ENCODE measurements at regions not wholly inside any gene's neighbourhood (a gene's known extent, or its start where the extent isn't known, plus 50 kb on each side); places are given as distances from the start of the nearest gene placed in this dataset.

- intact Hi-C loops (cut with micrococcal nuclease) = no loop called here
- H3K4me1 ChIP-seq (ENCODE audit: control insufficient read depth in 1 of 2, insufficient read depth in 2 of 2, low read length in 2 of 2) = no peaks in the 10 kb centered on the region
- POLR2A ChIA-PET = no interaction called here
- BruUV-seq (replicated peaks) = no TSS peak
- H3K4me3 ChIP-seq (replicated peaks in 1 of 2; ENCODE audit: low read depth in 1 of 2, low read length in 2 of 2) = no peak overlapping the region
- no peaks in the 10 kb centered on the region for H3K36me3 ChIP-seq (ENCODE audit: control insufficient read depth in 1 of 2, insufficient read depth in 2 of 2, low read length in 2 of 2)
- no peaks in the 10 kb centered on the region for H3K9me2 ChIP-seq (ENCODE audit: insufficient read depth)
- CTCF ChIA-PET = no interaction called here
- no peak overlapping the region for H3K27ac ChIP-seq (ENCODE audit: low read depth, low read length)
- DNase-seq (ENCODE audit: low read depth, low spot score) (no peak), ATAC-seq (no peak)
- no peak overlapping the region for H3K4me2 ChIP-seq (ENCODE audit: low read length)
- no peaks in the 10 kb centered on the region for H4K20me1 ChIP-seq (ENCODE audit: insufficient read depth)
- H3K79me2 ChIP-seq (ENCODE audit: insufficient read depth, low read length) = no peaks in the 10 kb centered on the region
- no peak overlapping the region for H2AFZ ChIP-seq (ENCODE audit: low read depth, low read length, poor library complexity, severe bottlenecking)
- TF ChIP-seq POLR2AphosphoS5 (IDR thresholded peaks at IDR 0.05; ENCODE audit: low read depth, low read length) (no peak), ZFX (IDR thresholded peaks at IDR 0.05) (no peak), EZH2phosphoT487 (IDR thresholded peaks at IDR 0.05; ENCODE audit: borderline replicate concordance) (no peak)
- peaks cover 13 to 37% of the 10 kb centered on the region in 2 experiments; a peak in 2 of 4 replicates for H3K9me3 ChIP-seq (ENCODE audit: control insufficient read depth in 1 of 2, insufficient read depth in 1 of 2, low read depth in 1 of 2, low read length in 2 of 2)
- no peaks in the 10 kb centered on the region for H3K27me3 ChIP-seq (ENCODE audit: insufficient read depth, low read length)
- RAD21 ChIA-PET (ENCODE audit: low non-redundant PET in 1 of 2, low total read pairs in 2 of 2, uncharacterized antibody in 2 of 2, unreplicated experiment in 2 of 2) = no interaction called here
- H3K9ac ChIP-seq (ENCODE audit: low read length) = no peak overlapping the region
Measured at GRCh38 chr18:6479699-6480098, 65.0 kb upstream of the L3MBTL4 start.

GRCh38 chr18:6482198-6482977, 67.7 kb upstream of the L3MBTL4 start:
- Histone ChIP-seq H2AFZ (ENCODE audit: low read depth, low read length, poor library complexity, severe bottlenecking) (no peak overlapping the region), H3K79me2 (ENCODE audit: insufficient read depth, low read length) (no peaks in the 10 kb centered on the region), H3K4me2 (ENCODE audit: low read length) (no peak overlapping the region), H3K4me3 (replicated peaks in 1 of 2; ENCODE audit: low read depth in 1 of 2, low read length in 2 of 2) (no peak overlapping the region), H3K9me2 (ENCODE audit: insufficient read depth) (no peaks in the 10 kb centered on the region), H3K36me3 (ENCODE audit: control insufficient read depth in 1 of 2, insufficient read depth in 2 of 2, low read length in 2 of 2) (no peaks in the 10 kb centered on the region; a peak in 1 of 4 replicates), H3K4me1 (ENCODE audit: control insufficient read depth in 1 of 2, insufficient read depth in 2 of 2, low read length in 2 of 2) (no peaks in the 10 kb centered on the region), H4K20me1 (ENCODE audit: insufficient read depth) (no peaks in the 10 kb centered on the region), H3K27ac (ENCODE audit: low read depth, low read length) (no peak overlapping the region), H3K9me3 (ENCODE audit: control insufficient read depth in 1 of 2, insufficient read depth in 1 of 2, low read depth in 1 of 2, low read length in 2 of 2) (peaks cover 10 to 15% of the 10 kb centered on the region in 2 experiments; a peak in 2 of 4 replicates), H3K27me3 (ENCODE audit: insufficient read depth, low read length) (no peaks in the 10 kb centered on the region), H3K9ac (ENCODE audit: low read length) (no peak overlapping the region)
- ChIA-PET CTCF (no interaction called here), POLR2A (no interaction called here), RAD21 (ENCODE audit: low non-redundant PET in 1 of 2, low total read pairs in 2 of 2, uncharacterized antibody in 2 of 2, unreplicated experiment in 2 of 2) (no interaction called here)
- ATAC-seq (no peak), DNase-seq (ENCODE audit: low read depth, low spot score) (no peak)
- intact Hi-C loops (cut with micrococcal nuclease) = no loop called here
- TF ChIP-seq POLR2A (IDR thresholded peaks at IDR 0.05; ENCODE audit: borderline replicate concordance, extremely low read depth, insufficient read depth, insufficient read length) = no peak
- no TSS peak for BruUV-seq (replicated peaks)
